NT2/D1 (cell line): ENCODE measurements at regions not wholly inside any gene's neighbourhood (a gene's known extent, or its start where the extent isn't known, plus 50 kb on each side); places are given as distances from the start of the nearest gene placed in this dataset.

Source experiments
- SUZ12 ChIP-seq: IDR thresholded peaks from 2 replicates; pipeline ENCODE4 v1.6.1; 2011; ENCODE audit not compliant: insufficient read length, insufficient read depth; ENCODE audit errors: extremely low read depth
- YY1 ChIP-seq: IDR thresholded peaks from 2 replicates; pipeline ENCODE4 v1.6.1; 2011; ENCODE audit not compliant: insufficient read length, insufficient read depth

- TF ChIP-seq SUZ12 (no peak), YY1 (no peak)
Measured at GRCh38 chr16:7805686-7806396, 473.2 kb downstream of the RBFOX1 start.
